RWPE2 (cell line): ENCODE measurements at regions not wholly inside any gene's neighbourhood (a gene's known extent, or its start where the extent isn't known, plus 50 kb on each side); places are given as distances from the start of the nearest gene placed in this dataset.

Source experiments
- ATAC-seq: fragments of 200-7000 bp; cut with Tn5 transposase; 3 replicates; pipeline ENCODE4 v1.9.1; 2021; ENCODE audit warnings: low read depth
- DNase-seq: peaks from one replicate; pipeline ENCODE4 v3.0.0-alpha.2; 2020; ENCODE audit warnings: low spot score
- H3K27ac ChIP-seq: fragments of 450-650 bp; 2 replicates; pipeline ENCODE4 v1.5.1; 2017; ENCODE audit warnings: mild to moderate bottlenecking; ENCODE audit not compliant: poor library complexity, severe bottlenecking
- H3K27me3 ChIP-seq: fragments of 250-450 bp; sonication (Bioruptor Pico); 2 replicates; pipeline ENCODE4 v1.5.1; 2021; ENCODE audit warnings: mild to moderate bottlenecking, moderate library complexity; ENCODE audit not compliant: insufficient read depth, poor library complexity, severe bottlenecking
- H3K36me3 ChIP-seq: fragments of 250-450 bp; sonication (Bioruptor Pico); 2 replicates; pipeline ENCODE4 v1.5.1; 2020; ENCODE audit warnings: low read depth, mild to moderate bottlenecking, moderate library complexity
- H3K4me1 ChIP-seq: fragments of 250-450 bp; sonication (Bioruptor Pico); 2 replicates; pipeline ENCODE4 v1.5.1; 2021; ENCODE audit warnings: mild to moderate bottlenecking, moderate library complexity; ENCODE audit not compliant: insufficient read depth, poor library complexity, severe bottlenecking
- H3K4me3 ChIP-seq: fragments of 250-450 bp; sonication (Bioruptor Pico); 2 replicates; pipeline ENCODE4 v1.5.1; 2021; ENCODE audit warnings: mild to moderate bottlenecking, moderate library complexity; ENCODE audit not compliant: severe bottlenecking
- H3K9me3 ChIP-seq: fragments of 250-450 bp; sonication (Bioruptor Pico); 2 replicates; pipeline ENCODE4 v1.5.1; 2021; ENCODE audit warnings: mild to moderate bottlenecking, moderate library complexity; ENCODE audit not compliant: severe bottlenecking
- TF ChIP-seq, protein P1 (sequence below): fragments of 450-650 bp; IDR thresholded peaks from one replicate; pipeline ENCODE4 v1.5.1; 2017; ENCODE audit warnings: mild to moderate bottlenecking, moderate library complexity; ENCODE audit not compliant: poor library complexity, severe bottlenecking

DNA sequence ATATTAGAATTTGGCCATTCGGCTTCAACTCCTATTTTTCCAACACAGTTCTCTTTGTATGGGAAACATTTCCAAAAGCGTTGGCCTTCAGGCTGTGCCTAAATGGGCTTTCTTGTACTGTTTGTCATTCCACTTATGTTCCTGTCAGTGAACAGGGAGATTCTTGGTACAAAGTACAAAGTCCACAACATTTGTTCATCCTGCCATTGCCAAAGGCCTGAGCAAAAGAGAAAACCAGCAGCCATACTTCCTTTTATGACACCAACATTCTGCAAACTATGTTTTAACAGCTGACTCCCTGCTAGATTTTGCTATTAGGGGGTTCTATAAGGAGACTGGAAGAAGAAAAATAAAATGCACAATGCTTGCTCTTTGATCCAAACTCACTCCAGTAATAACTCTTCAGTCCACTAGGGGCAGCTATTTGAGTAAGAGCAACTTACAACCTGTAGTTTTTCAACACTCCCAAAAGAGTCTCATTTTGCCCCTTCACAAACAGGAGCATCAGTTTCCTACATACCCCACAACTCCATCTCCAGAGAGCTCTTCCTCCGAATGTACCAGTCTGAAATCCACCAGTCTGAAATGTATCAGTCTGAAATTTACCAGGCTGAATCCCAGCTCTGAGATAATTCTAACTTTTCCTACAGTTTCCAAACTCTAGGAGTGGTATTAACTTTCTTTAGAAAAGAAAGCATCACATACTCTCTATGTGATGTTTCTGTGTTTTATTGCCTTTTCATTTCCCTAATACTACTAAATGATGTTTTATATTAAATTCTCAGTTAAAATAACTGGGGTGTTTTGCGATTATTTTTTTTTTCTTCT is 693.8 kb downstream of the DNAH5 start:
- Histone ChIP-seq H3K27me3 (no peaks in the 10 kb centered on the region), H3K9me3 (no peaks in the 10 kb centered on the region), H3K36me3 (no peaks in the 10 kb centered on the region), H3K4me1 (peaks cover 6% of the 10 kb centered on the region), H3K4me3 (no peak overlapping the region), H3K27ac (no peak overlapping the region)
- TF ChIP-seq, protein P1, sequence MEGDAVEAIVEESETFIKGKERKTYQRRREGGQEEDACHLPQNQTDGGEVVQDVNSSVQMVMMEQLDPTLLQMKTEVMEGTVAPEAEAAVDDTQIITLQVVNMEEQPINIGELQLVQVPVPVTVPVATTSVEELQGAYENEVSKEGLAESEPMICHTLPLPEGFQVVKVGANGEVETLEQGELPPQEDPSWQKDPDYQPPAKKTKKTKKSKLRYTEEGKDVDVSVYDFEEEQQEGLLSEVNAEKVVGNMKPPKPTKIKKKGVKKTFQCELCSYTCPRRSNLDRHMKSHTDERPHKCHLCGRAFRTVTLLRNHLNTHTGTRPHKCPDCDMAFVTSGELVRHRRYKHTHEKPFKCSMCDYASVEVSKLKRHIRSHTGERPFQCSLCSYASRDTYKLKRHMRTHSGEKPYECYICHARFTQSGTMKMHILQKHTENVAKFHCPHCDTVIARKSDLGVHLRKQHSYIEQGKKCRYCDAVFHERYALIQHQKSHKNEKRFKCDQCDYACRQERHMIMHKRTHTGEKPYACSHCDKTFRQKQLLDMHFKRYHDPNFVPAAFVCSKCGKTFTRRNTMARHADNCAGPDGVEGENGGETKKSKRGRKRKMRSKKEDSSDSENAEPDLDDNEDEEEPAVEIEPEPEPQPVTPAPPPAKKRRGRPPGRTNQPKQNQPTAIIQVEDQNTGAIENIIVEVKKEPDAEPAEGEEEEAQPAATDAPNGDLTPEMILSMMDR = peak; percentile 72
- DNase-seq = no peak
- ATAC-seq = peak; percentile 40; the same call in 1 of the 3 replicates

DNA sequence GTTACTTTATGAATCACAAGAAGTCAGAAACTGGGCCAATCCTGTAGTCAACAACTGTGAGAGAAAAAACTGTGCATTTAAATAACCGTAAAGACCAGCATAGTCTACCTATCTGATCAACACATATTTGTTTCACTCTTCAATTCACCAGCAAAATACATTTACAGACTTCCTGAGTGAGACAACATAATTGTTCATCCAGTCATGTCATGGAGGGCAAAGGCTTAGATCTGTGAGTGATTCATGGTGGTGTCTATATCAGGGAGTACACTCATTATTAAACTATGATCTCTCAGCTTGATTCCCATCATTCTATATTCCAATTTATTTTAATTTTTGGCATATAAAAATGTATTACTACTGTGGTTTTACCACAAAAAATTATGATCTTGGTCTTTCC is 694.6 kb downstream of the DNAH5 start:
- Histone ChIP-seq H3K27ac (no peak overlapping the region), H3K4me1 (peaks cover 6% of the 10 kb centered on the region), H3K4me3 (no peak overlapping the region), H3K27me3 (no peaks in the 10 kb centered on the region), H3K36me3 (no peaks in the 10 kb centered on the region), H3K9me3 (no peaks in the 10 kb centered on the region)
- TF ChIP-seq, protein P1 = no peak
- ATAC-seq (peak; percentile 86), DNase-seq (no peak)

DNA sequence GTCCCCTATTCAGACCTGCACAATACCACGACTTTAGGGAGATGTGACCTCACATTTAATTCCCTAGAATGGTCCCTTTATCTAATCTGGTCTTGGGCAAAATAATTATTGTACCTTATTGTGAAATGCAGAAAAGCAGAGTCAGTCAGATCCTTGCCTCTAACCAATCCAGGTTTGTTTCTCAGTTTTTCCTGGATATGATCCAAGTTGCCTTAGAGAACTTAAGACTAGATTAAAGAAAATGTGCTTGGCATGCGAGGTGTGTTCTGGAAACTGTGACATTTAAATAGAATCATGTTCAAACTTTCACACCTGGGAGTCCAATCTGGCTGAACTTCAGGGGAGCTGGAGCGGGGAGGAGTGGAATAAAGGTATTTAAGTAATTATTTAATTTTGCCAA is 696.2 kb downstream of the DNAH5 start:
- DNase-seq (no peak), ATAC-seq (no peak)
- Histone ChIP-seq H3K4me3 (no peak overlapping the region), H3K9me3 (no peaks in the 10 kb centered on the region), H3K27ac (no peak overlapping the region), H3K4me1 (peaks cover 6% of the 10 kb centered on the region), H3K27me3 (no peaks in the 10 kb centered on the region), H3K36me3 (no peaks in the 10 kb centered on the region)
- TF ChIP-seq, protein P1 = no peak

DNA sequence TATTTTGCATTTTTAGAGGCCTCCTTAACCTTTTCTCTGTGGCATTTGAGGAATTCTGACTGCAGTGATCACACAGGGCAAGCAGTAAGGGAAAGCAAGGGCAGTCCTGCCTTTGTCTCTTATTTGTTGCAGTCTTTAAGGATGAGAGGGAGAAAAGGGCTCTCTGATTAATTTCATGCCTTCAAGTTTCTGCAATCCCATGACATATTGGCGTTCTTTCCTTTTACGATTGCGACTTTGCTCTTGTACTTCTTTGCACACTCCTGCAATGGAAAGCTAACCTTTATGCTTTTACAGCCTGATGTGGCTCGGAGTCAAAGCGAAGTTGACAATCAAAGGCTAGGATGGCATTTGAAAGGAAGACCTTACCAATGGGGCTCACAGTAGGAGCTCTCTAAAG is 698.4 kb downstream of the DNAH5 start:
- no peak overlapping the region for H3K4me3 ChIP-seq

More for the DNA sequence above, 698.4 kb downstream of the DNAH5 start:
- H3K4me1 ChIP-seq = peaks cover 6% of the 10 kb centered on the region
- TF ChIP-seq, protein P1 = no peak
- DNase-seq = no peak
- no peak for ATAC-seq
- H3K27me3 ChIP-seq = no peaks in the 10 kb centered on the region
- H3K36me3 ChIP-seq = no peaks in the 10 kb centered on the region
- no peak overlapping the region for H3K27ac ChIP-seq
- H3K9me3 ChIP-seq = no peaks in the 10 kb centered on the region
